Upper lobe of left lung (tissue), 4 donors: ENCODE measurements at regions not wholly inside any gene's neighbourhood (a gene's known extent, or its start where the extent isn't known, plus 50 kb on each side); places are given as distances from the start of the nearest gene placed in this dataset.

Experiments used
- CTCF ChIP-seq, 6 experiments: fragments of 450-650 bp in 4 of 6; fragments of 200-600 bp in 2 of 6; sonication (generic) in 2 of 6; IDR thresholded peaks; one replicate each; pipeline ENCODE4 v1.5.1; 2016 to 2019; ENCODE audit warnings: antibody characterized with exemption in 6 of 6
- EP300 ChIP-seq, 4 donors: sonication (generic); formaldehyde crosslinking; IDR thresholded peaks; one replicate each; pipeline ENCODE4 v1.5.1; 2017; ENCODE audit warnings: antibody characterized with exemption in 4 of 4, control low read depth in 2 of 4
- POLR2A ChIP-seq, 4 donors: fragments of 450-650 bp; IDR thresholded peaks; one replicate each; pipeline ENCODE4 v1.5.1; 2016 to 2017; ENCODE audit warnings: antibody characterized with exemption in 4 of 4, mild to moderate bottlenecking in 2 of 4

- no peak for TF ChIP-seq CTCF (IDR thresholded peaks at IDR 0.05)
- no peak for TF ChIP-seq POLR2A (IDR thresholded peaks at IDR 0.05)
- TF ChIP-seq EP300 (IDR thresholded peaks at IDR 0.05), result no peak
These were observed 369.7 kb downstream of the BCOR start for GRCh38 chrX:39728025-39728424.
